Fibroblast of skin of right biceps (primary cell): ENCODE measurements at regions not wholly inside any gene's neighbourhood (a gene's known extent, or its start where the extent isn't known, plus 50 kb on each side); places are given as distances from the start of the nearest gene placed in this dataset.
"Not testable (repeated sequence)": the region's sequence is repeated elsewhere in the genome, so short reads cannot be mapped to it uniquely, and the experiment has no call there.

Experiments
- DNase-seq: peaks from one replicate; pipeline ENCODE4 v3.0.0-alpha.2; 2013

GRCh38 chr4:124978536-124978935 is 266.0 kb upstream of the ANKRD50 start:
- not testable (repeated sequence) for DNase-seq

- peak; percentile 38 for DNase-seq
Observed at GRCh38 chr4:124977045-124977444, 264.5 kb upstream of the ANKRD50 start.

GRCh38 chr4:124974152-124974551 is 261.6 kb upstream of the ANKRD50 start:
- DNase-seq, result no peak

- DNase-seq, result no peak
Observed at GRCh38 chr4:124973716-124974115, 261.2 kb upstream of the ANKRD50 start.

- peak; percentile 78 for DNase-seq
Observed at GRCh38 chr4:124970011-124970410, 257.5 kb upstream of the ANKRD50 start.

- no peak for DNase-seq
Observed at GRCh38 chr4:124965497-124965891, 253.0 kb upstream of the ANKRD50 start.

- no peak for DNase-seq
Observed at GRCh38 chr4:124964852-124965496, 252.4 kb upstream of the ANKRD50 start.

- DNase-seq, result no peak
Observed at GRCh38 chr4:124964251-124964650, 251.7 kb upstream of the ANKRD50 start.

GRCh38 chr4:124961138-124961750 is 248.7 kb upstream of the ANKRD50 start:
- DNase-seq, result no peak

GRCh38 chr4:124958847-124959246 is 246.3 kb upstream of the ANKRD50 start:
- DNase-seq, result no peak

GRCh38 chr4:124955476-124955875 is 242.9 kb upstream of the ANKRD50 start:
- DNase-seq, result no peak

GRCh38 chr4:124954046-124954445 is 241.5 kb upstream of the ANKRD50 start:
- DNase-seq, result no peak

- DNase-seq, result no peak
Observed at GRCh38 chr4:124953486-124953885, 241.0 kb upstream of the ANKRD50 start.

GRCh38 chr4:124953061-124953460 is 240.5 kb upstream of the ANKRD50 start:
- peak; percentile 88 for DNase-seq

- DNase-seq, result no peak
Observed at GRCh38 chr4:124952601-124953000, 240.1 kb upstream of the ANKRD50 start.

- peak; percentile 59 for DNase-seq
Observed at GRCh38 chr4:124948976-124949597, 236.6 kb upstream of the ANKRD50 start.

- peak; percentile 27 for DNase-seq
Observed at GRCh38 chr4:124947622-124948265, 235.2 kb upstream of the ANKRD50 start.

- DNase-seq, result no peak
Observed at GRCh38 chr4:124946696-124947095, 234.2 kb upstream of the ANKRD50 start.

- DNase-seq, result no peak
Observed at GRCh38 chr4:124945422-124945821, 232.9 kb upstream of the ANKRD50 start.

GRCh38 chr4:124943938-124944337 is 231.4 kb upstream of the ANKRD50 start:
- no peak for DNase-seq

- peak; percentile 40 for DNase-seq
Observed at GRCh38 chr4:124943145-124943889, 230.8 kb upstream of the ANKRD50 start.

GRCh38 chr4:124941267-124941666 is 228.7 kb upstream of the ANKRD50 start:
- DNase-seq, result peak; percentile 38

GRCh38 chr4:124940387-124940786 is 227.9 kb upstream of the ANKRD50 start:
- DNase-seq, result peak; percentile 99
